Body of pancreas (tissue), 4 donors: ENCODE measurements at regions not wholly inside any gene's neighbourhood (a gene's known extent, or its start where the extent isn't known, plus 50 kb on each side); places are given as distances from the start of the nearest gene placed in this dataset.

ENCODE experiments used
- CTCF ChIP-seq, 7 experiments: fragments of 450-650 bp in 4 of 7; fragments of 200-600 bp in 3 of 7; sonication (generic) in 3 of 7; IDR thresholded peaks; one replicate each; pipeline ENCODE4 v1.5.1; 2016 to 2019; ENCODE audit warnings: antibody characterized with exemption in 7 of 7
- POLR2A ChIP-seq, 3 donors: fragments of 450-650 bp; IDR thresholded peaks; one replicate each; pipeline ENCODE4 v1.6.1; 2016; ENCODE audit warnings: antibody characterized with exemption in 3 of 3, mild to moderate bottlenecking in 2 of 3

DNA sequence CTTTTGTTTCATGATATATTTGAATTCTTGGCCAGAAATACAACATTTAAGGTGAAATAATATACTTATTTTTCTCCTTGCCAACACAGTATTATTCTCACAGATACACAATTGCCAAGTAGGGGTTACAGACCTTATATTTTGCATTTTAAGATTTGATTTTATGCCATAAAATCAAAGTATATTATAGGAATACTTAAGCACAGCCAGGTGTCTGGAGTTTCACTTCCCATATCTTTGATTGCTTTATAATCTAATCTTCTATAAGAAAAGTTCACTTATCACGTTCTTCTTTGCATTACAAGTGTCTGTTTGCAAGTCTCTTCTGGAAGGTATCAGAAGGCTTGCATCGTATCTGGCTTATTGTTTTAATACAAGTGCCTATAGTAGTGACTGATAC is 327.7 kb upstream of the MANEA start:
- no peak for TF ChIP-seq POLR2A (IDR thresholded peaks at IDR 0.05)
- TF ChIP-seq CTCF (IDR thresholded peaks at IDR 0.05), result no peak
